ENCODE measurements at regions not wholly inside any gene's neighbourhood (a gene's known extent, or its start where the extent isn't known, plus 50 kb on each side); places are given as distances from the start of the nearest gene placed in this dataset.

DNA sequence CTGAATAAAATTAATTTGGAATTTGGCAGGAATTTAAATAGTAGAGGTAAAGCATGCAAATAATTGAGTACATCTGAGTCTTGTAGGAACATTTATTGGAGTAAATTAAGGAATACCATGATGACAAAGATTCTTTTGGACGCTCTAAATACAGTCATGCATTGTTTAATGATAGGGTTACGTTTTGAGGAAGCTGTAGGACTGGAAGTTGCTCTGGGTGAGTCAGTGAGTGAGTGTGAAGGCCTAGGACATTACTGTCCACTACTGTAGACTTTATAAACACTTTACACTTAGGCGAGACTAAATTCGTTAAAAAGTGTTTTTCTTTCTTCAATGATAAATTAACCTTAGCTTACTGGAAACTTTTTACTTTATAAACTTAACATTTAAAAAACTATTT is 113.0 kb downstream of the FAM170A start:
- no peak overlapping the region for H4K91ac ChIP-seq (ENCODE audit: insufficient read depth, low read depth, low read length)
- H3K56ac ChIP-seq (ENCODE audit: extremely low read depth, insufficient read depth, low read length) = no peak overlapping the region
- no peak overlapping the region for H3K4ac ChIP-seq (ENCODE audit: low read depth, low read length)
- no peak overlapping the region for H3K4me3 ChIP-seq (ENCODE audit: insufficient read depth, low read depth, low read length)
- no peaks in the 10 kb centered on the region for H3K36me3 ChIP-seq (ENCODE audit: control insufficient read depth, insufficient read depth, low read length)
- H3K18ac ChIP-seq (ENCODE audit: low read depth, low read length) = no peak overlapping the region
- H3K9me1 ChIP-seq (ENCODE audit: insufficient read depth, low read length) = no peaks in the 10 kb centered on the region
- H2BK20ac ChIP-seq (ENCODE audit: low read depth, low read length) = no peak overlapping the region
- no peak overlapping the region for H4K8ac ChIP-seq (ENCODE audit: low read depth in 2 of 2, low read length in 2 of 2)
- no peaks in the 10 kb centered on the region for H4K20me1 ChIP-seq (ENCODE audit: insufficient read depth, low read length)
- no peak overlapping the region for H2BK15ac ChIP-seq (ENCODE audit: low read depth, low read length)
- no peak overlapping the region for H4K5ac ChIP-seq (ENCODE audit: low read depth, low read length)
- H3K14ac ChIP-seq (replicated peaks; ENCODE audit: low read depth, low read length) = no peak overlapping the region
- H2AK9ac ChIP-seq (replicated peaks; ENCODE audit: low read depth, low read length, poor library complexity) = no peak overlapping the region
- BruUV-seq (replicated peaks) = no TSS peak
- ChIA-PET CTCF (no interaction called here), POLR2A (ENCODE audit: unreplicated experiment) (no interaction called here)
- no peaks in the 10 kb centered on the region for H3K9me3 ChIP-seq (ENCODE audit: control insufficient read depth, insufficient read depth, low read length)
- no peak overlapping the region for H3K4me2 ChIP-seq (ENCODE audit: low read depth, low read length)
- no peak overlapping the region for H3K27ac ChIP-seq (ENCODE audit: insufficient read depth, low read length)
- no peak for TF ChIP-seq POLR2A (IDR thresholded peaks at IDR 0.05; ENCODE audit: low read depth, low read length)
- no peak for TF ChIP-seq MAZ (IDR thresholded peaks at IDR 0.05; ENCODE audit: borderline replicate concordance, low read depth, low read length)
- TF ChIP-seq RFX5 (IDR thresholded peaks at IDR 0.05; ENCODE audit: low read depth, low read length) = no peak
- TF ChIP-seq SMC3 (IDR thresholded peaks at IDR 0.05; ENCODE audit: low read depth, low read length) = no peak
- no peak for TF ChIP-seq USF2 (IDR thresholded peaks at IDR 0.05; ENCODE audit: low read depth, low read length)
- no peak for TF ChIP-seq MXI1 (IDR thresholded peaks at IDR 0.05; ENCODE audit: borderline replicate concordance, low read depth, low read length)
- no peak for TF ChIP-seq FOS (IDR thresholded peaks at IDR 0.05; ENCODE audit: low read depth, low read length)
- TF ChIP-seq RAD21 (IDR thresholded peaks at IDR 0.05; ENCODE audit: low read length) = no peak
- TF ChIP-seq CHD1 (IDR thresholded peaks at IDR 0.05; ENCODE audit: low read depth, low read length) = no peak
- TF ChIP-seq ELK1 (IDR thresholded peaks at IDR 0.05; ENCODE audit: borderline replicate concordance, low read depth, low read length) = no peak
- TF ChIP-seq CEBPB (IDR thresholded peaks at IDR 0.05; ENCODE audit: low read depth, low read length) = no peak
- TF ChIP-seq MAFK (IDR thresholded peaks at IDR 0.05; ENCODE audit: low read depth, low read length) = no peak
- TF ChIP-seq, protein P1, sequence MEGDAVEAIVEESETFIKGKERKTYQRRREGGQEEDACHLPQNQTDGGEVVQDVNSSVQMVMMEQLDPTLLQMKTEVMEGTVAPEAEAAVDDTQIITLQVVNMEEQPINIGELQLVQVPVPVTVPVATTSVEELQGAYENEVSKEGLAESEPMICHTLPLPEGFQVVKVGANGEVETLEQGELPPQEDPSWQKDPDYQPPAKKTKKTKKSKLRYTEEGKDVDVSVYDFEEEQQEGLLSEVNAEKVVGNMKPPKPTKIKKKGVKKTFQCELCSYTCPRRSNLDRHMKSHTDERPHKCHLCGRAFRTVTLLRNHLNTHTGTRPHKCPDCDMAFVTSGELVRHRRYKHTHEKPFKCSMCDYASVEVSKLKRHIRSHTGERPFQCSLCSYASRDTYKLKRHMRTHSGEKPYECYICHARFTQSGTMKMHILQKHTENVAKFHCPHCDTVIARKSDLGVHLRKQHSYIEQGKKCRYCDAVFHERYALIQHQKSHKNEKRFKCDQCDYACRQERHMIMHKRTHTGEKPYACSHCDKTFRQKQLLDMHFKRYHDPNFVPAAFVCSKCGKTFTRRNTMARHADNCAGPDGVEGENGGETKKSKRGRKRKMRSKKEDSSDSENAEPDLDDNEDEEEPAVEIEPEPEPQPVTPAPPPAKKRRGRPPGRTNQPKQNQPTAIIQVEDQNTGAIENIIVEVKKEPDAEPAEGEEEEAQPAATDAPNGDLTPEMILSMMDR (conservative IDR thresholded peaks at IDR 0.05; ENCODE audit: low read depth, low read length) = no peak
- TF ChIP-seq BHLHE40 (IDR thresholded peaks at IDR 0.05; ENCODE audit: low read depth, low read length) = no peak
- TF ChIP-seq NFE2L2 (IDR thresholded peaks at IDR 0.05; ENCODE audit: low read depth, low read length) = no peak
- no peak for TF ChIP-seq RCOR1 (IDR thresholded peaks at IDR 0.05; ENCODE audit: insufficient replicate concordance, low read length)
- no peak overlapping the region for H2AFZ ChIP-seq (replicated peaks; ENCODE audit: low read length, poor library complexity)
- no peaks in the 10 kb centered on the region for H3K4me1 ChIP-seq (ENCODE audit: control insufficient read depth, insufficient read depth, low read length)
- H3K79me1 ChIP-seq (ENCODE audit: low read depth in 1 of 2, low read length in 2 of 2) = no peaks in the 10 kb centered on the region
- intact Hi-C loops (cut with micrococcal nuclease) = no loop called here
- H2BK5ac ChIP-seq (ENCODE audit: low read depth, low read length, poor library complexity, severe bottlenecking) = no peak overlapping the region
- no peak overlapping the region for H3K9ac ChIP-seq (ENCODE audit: low read depth, low read length)
- WGBS, 2 experiments (ENCODE audit: extremely low coverage in 2 of 2, insufficient read length in 1 of 2) = no CpG with 5 or more reads among the region's 4 CpGs
- no peak overlapping the region for H3K23ac ChIP-seq (ENCODE audit: low read depth, low read length)
- in situ Hi-C loops (cut with MboI; ENCODE audit: low sequenced_read_pairs) = no loop called here
- DNase-seq (no peak), ATAC-seq (ENCODE audit: low read depth) (no peak)
- H2AK5ac ChIP-seq (ENCODE audit: low read depth, low read length) = no peak overlapping the region
- dilution Hi-C loops (cut with HindIII; ENCODE audit: low sequenced_read_pairs, unreplicated experiment) = no loop called here
- H2BK120ac ChIP-seq (ENCODE audit: low read depth, low read length) = no peak overlapping the region
- no peaks in the 10 kb centered on the region for H3K27me3 ChIP-seq (ENCODE audit: control insufficient read depth, insufficient read depth, low read length)
